Parathyroid adenoma (tissue), 2 donors: ENCODE measurements at regions not wholly inside any gene's neighbourhood (a gene's known extent, or its start where the extent isn't known, plus 50 kb on each side); places are given as distances from the start of the nearest gene placed in this dataset.

Source experiments
- H2AFZ ChIP-seq: fragments of 300-600 bp; sonication (generic); one replicate; pipeline ENCODE4 v1.7.0; 2017; ENCODE audit warnings: antibody characterized with exemption, mild to moderate bottlenecking
- H3K27ac ChIP-seq: fragments of 300-600 bp; sonication (generic); one replicate; pipeline ENCODE4 v1.7.0; 2017
- H3K27me3 ChIP-seq: fragments of 300-600 bp; sonication (generic); one replicate; pipeline ENCODE4 v1.7.0; 2017; ENCODE audit warnings: low read length; ENCODE audit not compliant: control insufficient read depth, insufficient read depth
- H3K36me3 ChIP-seq: fragments of 300-600 bp; sonication (generic); one replicate; pipeline ENCODE4 v1.7.0; 2017; ENCODE audit warnings: low read length; ENCODE audit not compliant: control insufficient read depth, insufficient read depth
- H3K4me1 ChIP-seq: fragments of 300-600 bp; sonication (generic); one replicate; pipeline ENCODE4 v1.7.0; 2017; ENCODE audit warnings: control low read depth
- H3K4me2 ChIP-seq: fragments of 300-600 bp; sonication (generic); one replicate; pipeline ENCODE4 v1.7.0; 2017; ENCODE audit warnings: low read length
- H3K4me3 ChIP-seq: fragments of 300-600 bp; sonication (generic); one replicate; pipeline ENCODE4 v1.7.0; 2017; ENCODE audit warnings: low read depth, low read length
- H3K79me2 ChIP-seq: fragments of 300-600 bp; sonication (generic); one replicate; pipeline ENCODE4 v1.7.0; 2017; ENCODE audit warnings: control low read depth
- H3K9ac ChIP-seq: fragments of 300-600 bp; sonication (generic); one replicate; pipeline ENCODE4 v1.7.0; 2017; ENCODE audit warnings: mild to moderate bottlenecking
- H3K9me3 ChIP-seq: fragments of 300-600 bp; sonication (generic); one replicate; pipeline ENCODE4 v1.7.0; 2017; ENCODE audit warnings: low read length; ENCODE audit not compliant: control insufficient read depth
- CTCF ChIP-seq: fragments of 300-600 bp; sonication (generic); IDR thresholded peaks from one replicate; pipeline ENCODE4 v1.7.0; 2017; ENCODE audit warnings: antibody characterized with exemption, mild to moderate bottlenecking
- donor health status: primary hyperparathyroidism.

GRCh38 chr2:6794448-6794847 is 71.3 kb downstream of the CMPK2 start:
- Histone ChIP-seq H3K9ac (no peak overlapping the region), H3K36me3 (no peaks in the 10 kb centered on the region), H2AFZ (no peak overlapping the region), H3K4me1 (no peaks in the 10 kb centered on the region), H3K27ac (no peak overlapping the region), H3K27me3 (no peaks in the 10 kb centered on the region), H3K4me2 (no peak overlapping the region), H3K79me2 (no peaks in the 10 kb centered on the region), H3K9me3 (no peaks in the 10 kb centered on the region), H3K4me3 (no peak overlapping the region)
- no peak for TF ChIP-seq CTCF
